Hepatocyte (in vitro differentiated cells): ENCODE measurements at regions not wholly inside any gene's neighbourhood (a gene's known extent, or its start where the extent isn't known, plus 50 kb on each side); places are given as distances from the start of the nearest gene placed in this dataset.

ENCODE experiments used
- EZH2 ChIP-seq: fragments of 200-600 bp; sonication (generic); IDR thresholded peaks from 2 replicates; pipeline ENCODE4 v1.6.1; 2016; ENCODE audit warnings: antibody characterized with exemption, mild to moderate bottlenecking, borderline replicate concordance
- EZH2phosphoT487 ChIP-seq: fragments of 200-600 bp; sonication (generic); IDR thresholded peaks from one replicate; pipeline ENCODE4 v1.6.1; 2018; ENCODE audit warnings: antibody characterized with exemption, mild to moderate bottlenecking, low read depth, moderate library complexity; ENCODE audit not compliant: unreplicated experiment, severe bottlenecking
- TF ChIP-seq, protein P1 (sequence below): fragments of 200-600 bp; sonication (generic); IDR thresholded peaks from 2 replicates; pipeline ENCODE4 v1.5.1; 2016; ENCODE audit warnings: antibody characterized with exemption, mild to moderate bottlenecking; ENCODE audit not compliant: poor library complexity

DNA sequence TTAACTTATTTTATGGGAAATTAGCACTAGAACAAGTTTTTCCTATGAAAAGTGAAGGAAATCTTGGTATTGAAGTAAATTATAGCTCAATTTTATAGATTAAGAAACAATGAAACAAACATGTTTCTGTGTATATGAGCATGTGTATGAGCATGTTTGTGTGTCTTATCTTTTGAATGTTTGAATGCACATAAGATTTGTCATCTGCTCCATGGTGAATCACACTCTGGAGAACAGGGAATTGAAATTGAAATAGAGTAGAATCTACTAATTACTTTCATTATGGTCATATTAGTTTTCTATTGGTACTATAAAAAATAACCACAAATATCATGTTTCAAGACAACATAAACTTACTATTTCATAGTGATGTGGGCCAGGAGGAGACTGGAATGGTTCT is 646.6 kb downstream of the OTOL1 start:
- no peak for TF ChIP-seq EZH2phosphoT487
- TF ChIP-seq EZH2 = no peak
- TF ChIP-seq, protein P1, sequence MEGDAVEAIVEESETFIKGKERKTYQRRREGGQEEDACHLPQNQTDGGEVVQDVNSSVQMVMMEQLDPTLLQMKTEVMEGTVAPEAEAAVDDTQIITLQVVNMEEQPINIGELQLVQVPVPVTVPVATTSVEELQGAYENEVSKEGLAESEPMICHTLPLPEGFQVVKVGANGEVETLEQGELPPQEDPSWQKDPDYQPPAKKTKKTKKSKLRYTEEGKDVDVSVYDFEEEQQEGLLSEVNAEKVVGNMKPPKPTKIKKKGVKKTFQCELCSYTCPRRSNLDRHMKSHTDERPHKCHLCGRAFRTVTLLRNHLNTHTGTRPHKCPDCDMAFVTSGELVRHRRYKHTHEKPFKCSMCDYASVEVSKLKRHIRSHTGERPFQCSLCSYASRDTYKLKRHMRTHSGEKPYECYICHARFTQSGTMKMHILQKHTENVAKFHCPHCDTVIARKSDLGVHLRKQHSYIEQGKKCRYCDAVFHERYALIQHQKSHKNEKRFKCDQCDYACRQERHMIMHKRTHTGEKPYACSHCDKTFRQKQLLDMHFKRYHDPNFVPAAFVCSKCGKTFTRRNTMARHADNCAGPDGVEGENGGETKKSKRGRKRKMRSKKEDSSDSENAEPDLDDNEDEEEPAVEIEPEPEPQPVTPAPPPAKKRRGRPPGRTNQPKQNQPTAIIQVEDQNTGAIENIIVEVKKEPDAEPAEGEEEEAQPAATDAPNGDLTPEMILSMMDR = no peak
